ENCODE measurements at regions not wholly inside any gene's neighbourhood (a gene's known extent, or its start where the extent isn't known, plus 50 kb on each side); places are given as distances from the start of the nearest gene placed in this dataset.

GRCh38 chr2:67516899-67517530, 119.9 kb downstream of the ETAA1 start:
- no peak for DNase-seq

- no peak for DNase-seq
Measured at GRCh38 chr2:67522148-67522547, 125.0 kb downstream of the ETAA1 start.

DNA sequence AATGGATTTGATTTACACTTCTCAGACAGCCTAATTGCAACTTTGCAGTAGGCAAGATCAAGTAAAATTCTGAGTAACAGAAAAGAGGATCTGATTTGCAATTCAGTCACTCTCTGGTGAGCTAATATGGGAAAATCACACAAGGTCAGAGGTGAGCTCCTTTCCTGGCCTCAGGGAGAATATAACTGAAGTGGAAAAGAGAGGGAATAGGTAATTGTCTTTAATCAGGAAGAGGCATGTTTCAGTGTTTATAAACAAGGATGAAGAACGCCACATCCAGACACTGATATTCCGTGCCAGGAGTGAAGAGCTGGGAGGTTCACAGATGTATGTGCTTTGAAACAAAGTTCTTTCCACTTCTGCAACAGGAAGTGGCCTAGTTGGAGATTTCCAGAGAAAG, 127.1 kb downstream of the ETAA1 start:
- no peak for DNase-seq

- DNase-seq = no peak
Measured at GRCh38 chr2:67524777-67525176, 127.6 kb downstream of the ETAA1 start.

- no peak for DNase-seq
Measured at GRCh38 chr2:67526283-67526682, 129.2 kb downstream of the ETAA1 start.

GRCh38 chr2:67528320-67528719, 131.2 kb downstream of the ETAA1 start:
- no peak for DNase-seq

GRCh38 chr2:67532387-67532786, 135.3 kb downstream of the ETAA1 start:
- no peak for DNase-seq

DNA sequence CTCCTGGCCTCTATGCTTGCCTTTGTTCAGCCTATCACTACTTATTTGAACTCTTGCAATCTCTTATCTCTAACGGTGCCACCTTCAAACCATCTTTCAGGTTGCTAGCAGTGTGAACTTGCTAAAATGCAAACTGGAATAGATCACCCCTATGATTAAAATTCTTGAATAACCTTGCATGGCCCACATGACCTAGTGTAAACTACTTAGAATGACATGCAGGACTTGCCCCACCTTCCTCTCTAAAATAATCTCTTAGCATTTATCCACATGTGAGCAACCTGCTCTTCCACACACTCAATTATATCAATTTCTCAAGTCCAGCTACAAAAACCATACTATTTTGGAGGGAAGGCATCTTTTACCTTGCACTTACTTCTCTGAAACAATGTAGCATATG, 137.6 kb downstream of the ETAA1 start:
- DNase-seq = no peak

- no peak for DNase-seq
Measured at GRCh38 chr2:67540962-67541361, 143.8 kb downstream of the ETAA1 start.

DNA sequence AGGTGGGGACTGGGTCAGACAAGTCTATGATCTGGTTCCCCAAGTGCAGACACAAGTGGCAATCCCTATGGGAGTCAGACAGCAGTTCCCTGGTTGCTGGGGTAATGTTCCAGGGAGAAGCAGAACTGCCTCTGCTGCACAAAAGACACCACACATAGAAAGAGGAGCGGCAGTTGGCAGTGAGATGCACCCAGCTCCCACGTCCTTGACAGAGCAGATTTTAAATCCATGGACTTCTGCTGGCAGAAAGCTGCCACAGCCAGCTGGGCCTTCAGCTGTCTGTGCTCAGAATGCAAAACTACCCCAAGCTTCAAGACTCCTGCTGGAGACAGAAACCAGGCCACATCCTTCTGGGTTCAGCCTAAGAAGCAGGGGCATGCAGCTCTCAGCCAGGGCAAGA, 147.2 kb downstream of the ETAA1 start:
- DNase-seq = no peak

DNA sequence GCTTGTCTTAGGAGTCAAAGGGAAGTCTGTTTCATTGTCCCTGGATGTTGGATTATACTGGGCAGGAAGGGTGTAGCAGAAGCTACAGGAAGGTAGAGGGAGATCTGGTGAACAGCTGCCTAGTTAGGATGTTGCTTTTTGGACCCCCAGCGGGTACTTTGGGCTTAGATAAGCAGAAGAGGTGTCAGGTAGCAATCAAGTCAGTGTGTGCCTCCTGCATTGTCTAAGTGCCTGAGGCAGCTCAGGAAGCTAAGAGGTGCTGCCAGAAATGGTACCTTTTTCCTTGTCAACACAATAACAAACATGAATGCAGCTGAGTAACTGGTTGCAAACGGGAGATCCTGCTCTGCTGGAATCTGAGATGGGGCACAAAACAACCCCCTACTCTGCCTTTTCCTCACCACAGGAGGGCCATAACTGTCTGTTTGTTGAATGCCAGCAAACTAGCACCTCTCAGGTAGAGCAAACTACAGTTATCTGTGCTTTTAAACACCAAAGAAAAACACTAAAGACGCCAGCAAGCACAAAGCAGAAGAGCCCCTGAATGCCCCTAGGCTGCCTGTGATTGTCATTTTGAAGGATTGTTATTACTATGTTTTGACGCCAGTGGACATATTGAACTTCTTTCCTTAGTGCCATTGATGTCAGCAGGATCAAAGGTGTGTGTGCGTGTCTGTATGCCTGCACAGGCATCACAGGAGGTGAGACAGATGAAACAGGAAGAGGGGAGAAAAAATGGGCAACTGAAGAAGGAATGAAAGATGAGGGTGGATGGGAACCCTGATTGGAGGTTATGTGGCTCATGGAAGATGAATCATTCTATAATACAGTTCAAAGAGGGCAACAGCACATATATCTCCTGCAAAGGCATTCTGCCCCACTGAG, 151.4 kb downstream of the ETAA1 start:
- no peak for DNase-seq

DNA sequence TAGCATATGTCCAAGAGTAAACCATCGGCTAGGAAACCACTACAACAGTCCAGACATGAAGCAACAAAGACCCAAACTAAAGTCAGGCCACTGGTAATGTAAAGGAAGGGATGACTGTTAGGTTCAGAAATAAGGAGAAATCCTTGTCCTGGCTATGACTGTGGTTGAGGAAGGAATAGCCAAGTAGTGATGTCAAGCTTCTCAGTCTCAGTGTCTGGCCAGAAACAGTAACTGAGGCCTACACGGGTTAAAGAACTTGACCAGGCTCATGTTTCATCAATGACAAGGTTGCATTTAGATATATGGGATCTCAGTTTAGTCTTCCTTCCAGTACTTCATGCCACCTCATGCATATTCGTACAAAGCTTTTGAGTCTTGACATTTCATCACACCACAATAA, 162.0 kb downstream of the ETAA1 start:
- DNase-seq = no peak

DNA sequence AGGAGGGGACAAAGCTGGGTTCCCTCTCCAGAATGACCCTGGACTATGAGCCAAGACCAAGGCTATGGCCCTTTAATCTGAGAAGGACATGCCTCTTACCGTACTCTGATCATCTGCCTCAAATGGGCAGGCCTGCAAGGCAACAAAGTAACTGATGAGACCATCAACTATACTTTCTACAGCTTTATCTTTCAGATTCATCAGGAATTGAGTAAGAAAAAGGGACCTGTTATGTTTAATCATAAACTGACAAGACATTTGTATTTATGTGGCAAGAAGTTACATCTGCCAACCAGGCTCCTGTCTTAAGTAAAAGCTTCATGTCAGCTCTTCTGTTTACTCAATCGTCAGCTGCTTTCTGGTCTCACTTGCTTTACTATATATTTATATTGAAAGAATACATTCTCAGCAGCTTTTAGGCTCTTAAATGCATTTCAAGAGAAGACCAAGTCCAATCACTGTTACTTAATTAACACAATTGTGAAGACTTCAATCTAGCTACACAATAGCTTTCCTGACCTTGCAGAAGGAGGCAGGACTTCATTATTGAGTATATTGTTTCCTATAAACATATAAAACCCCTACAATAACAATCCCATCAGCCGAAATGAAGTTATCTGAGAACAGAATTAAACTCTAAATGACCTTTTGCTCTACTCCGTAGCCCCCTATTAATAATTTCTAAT, 163.8 kb downstream of the ETAA1 start:
- DNase-seq = peak; percentile 37

DNA sequence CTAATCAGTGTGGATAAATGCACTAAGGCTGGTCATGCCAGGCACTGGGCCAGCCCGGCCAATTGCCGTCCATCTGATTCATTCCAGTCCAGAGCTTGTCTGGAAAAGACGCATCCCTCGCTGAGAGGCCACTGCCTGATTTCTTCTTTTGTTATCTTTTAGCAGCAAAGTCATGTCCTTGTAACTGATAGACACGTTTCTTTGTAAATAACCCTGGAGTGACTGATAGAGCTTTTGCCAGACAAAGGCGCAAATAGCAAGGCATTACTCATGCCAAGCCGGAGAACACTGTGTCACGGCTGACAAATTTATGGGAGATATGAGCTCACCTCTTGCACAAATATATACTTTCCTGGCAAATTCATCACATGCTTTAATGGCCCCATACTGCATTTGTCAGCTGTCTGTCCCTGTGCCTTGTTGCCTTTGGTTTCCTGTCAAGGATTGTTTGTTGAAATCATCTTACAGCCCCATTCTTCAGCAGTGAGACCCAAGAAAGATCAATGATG, 164.4 kb downstream of the ETAA1 start:
- peak; percentile 74 for DNase-seq

DNA sequence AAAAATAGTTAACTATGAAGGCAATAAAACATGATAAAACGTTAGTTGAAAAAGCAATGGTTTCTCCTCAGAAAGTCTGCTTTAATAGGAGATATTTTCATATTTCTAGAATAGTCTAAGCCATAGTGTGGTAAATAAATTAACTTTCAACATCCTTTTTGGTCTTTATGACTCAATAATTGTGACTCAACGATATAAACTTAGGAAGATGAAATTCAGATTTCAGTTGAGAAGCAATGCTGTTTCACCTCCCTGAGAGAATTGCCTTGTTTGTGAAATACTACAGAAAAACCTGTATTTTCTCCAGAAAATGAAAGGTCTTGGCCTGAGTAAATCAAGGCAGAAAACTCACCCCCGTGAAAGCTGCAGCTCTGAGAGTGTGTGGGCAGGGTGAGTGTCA, 166.9 kb downstream of the ETAA1 start:
- no peak for DNase-seq

GRCh38 chr2:67564626-67565025, 167.5 kb downstream of the ETAA1 start:
- DNase-seq = no peak

GRCh38 chr2:67565262-67565661, 168.1 kb downstream of the ETAA1 start:
- DNase-seq = no peak

GRCh38 chr2:67565761-67566160, 168.6 kb downstream of the ETAA1 start:
- DNase-seq = no peak

DNA sequence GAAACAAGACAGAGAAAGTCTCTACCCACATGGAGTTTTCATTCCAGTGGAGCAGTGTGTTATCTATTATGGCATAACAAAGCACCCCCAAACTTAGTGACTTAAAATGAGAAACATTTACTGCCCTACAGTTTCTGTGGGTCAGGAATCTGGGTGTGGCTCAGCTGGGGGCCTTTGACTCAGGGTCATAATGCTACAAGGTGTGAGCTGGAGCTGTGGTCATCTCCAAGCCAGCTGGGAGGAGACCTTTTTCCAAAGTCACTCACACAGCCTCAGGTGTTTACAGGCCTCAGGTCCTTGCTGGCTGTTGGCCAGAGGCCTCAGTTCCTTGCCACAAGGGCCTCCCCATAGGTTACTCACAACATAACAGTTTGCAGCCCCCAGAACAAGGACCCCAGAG, 169.2 kb downstream of the ETAA1 start:
- no peak for DNase-seq

- DNase-seq = no peak
Measured at GRCh38 chr2:67566958-67567635, 170.0 kb downstream of the ETAA1 start.

- no peak for DNase-seq
Measured at GRCh38 chr2:67567886-67568285, 170.8 kb downstream of the ETAA1 start.

DNA sequence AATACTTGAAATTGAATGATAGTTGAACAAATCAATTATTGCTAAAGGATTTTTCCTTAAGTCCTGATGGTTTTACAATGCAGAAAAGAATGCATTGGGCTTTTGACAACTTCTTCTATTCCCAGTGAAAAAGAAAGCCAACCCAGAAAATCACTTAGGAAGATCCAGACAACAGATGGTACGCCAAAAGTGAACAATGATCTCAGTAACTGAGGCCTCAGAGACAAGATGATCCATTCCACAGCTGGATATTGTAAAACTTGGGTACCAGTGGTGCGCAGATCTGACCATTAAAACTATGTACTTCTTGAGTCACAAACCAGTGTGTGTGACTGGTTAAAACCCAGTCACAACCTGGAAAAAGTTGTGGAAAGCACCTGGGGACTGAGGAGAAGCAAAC, 173.5 kb downstream of the ETAA1 start:
- no peak for DNase-seq

Measured in OCI-M1 (cell line).